Embryonic facial prominence (tissue), 1 donor: ENCODE measurements at regions not wholly inside any gene's neighbourhood (a gene's known extent, or its start where the extent isn't known, plus 50 kb on each side); places are given as distances from the start of the nearest gene placed in this dataset.
"Not testable (repeated sequence)": the region's sequence is repeated elsewhere in the genome, so short reads cannot be mapped to it uniquely, and the experiment has no call there.

Source experiments
- DNase-seq: peaks from one replicate; pipeline ENCODE4 v3.0.0-alpha.2; 2016; ENCODE audit errors: extremely low spot score

GRCh38 chr2:144780983-144781382 lies 261.1 kb upstream of the ZEB2 start:
- no peak for DNase-seq

DNA sequence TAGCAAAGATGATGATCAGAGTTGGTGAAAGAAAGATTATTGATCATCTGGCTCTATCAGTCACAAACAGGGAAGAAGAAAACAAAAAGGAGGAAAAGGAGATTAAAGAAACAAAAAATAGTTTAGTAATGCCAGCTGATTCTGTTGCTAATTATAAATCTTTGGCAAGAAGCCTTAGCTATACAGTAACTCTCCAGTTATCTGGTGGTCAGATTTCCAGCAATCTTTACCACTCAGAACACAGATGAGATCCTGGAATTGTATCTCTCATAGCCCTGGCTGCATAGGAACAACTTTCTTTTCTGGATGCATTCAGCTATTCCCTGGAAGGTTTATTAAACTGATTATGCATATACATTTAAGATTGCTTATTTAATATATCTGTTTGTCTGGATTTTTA lies 256.8 kb upstream of the ZEB2 start:
- DNase-seq: no peak

DNA sequence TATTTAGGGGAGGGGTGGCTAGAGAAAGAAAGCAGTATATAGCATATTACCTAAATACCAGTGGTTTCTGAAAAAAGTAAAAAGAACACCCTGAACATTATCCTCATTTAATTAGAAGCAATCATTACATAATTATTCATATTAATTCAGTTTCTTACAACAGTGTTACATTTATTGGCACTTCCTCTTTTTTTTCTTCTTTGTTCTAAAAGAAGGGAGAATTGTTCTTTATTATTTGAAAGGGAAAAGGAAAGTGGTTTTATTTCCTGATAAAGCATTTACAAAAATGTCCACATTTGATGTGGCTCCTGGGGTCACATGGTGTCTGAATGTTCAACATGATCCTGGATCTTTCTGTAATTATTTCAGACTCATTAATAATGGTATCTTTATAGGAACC lies 254.9 kb upstream of the ZEB2 start:
- no peak for DNase-seq

DNA sequence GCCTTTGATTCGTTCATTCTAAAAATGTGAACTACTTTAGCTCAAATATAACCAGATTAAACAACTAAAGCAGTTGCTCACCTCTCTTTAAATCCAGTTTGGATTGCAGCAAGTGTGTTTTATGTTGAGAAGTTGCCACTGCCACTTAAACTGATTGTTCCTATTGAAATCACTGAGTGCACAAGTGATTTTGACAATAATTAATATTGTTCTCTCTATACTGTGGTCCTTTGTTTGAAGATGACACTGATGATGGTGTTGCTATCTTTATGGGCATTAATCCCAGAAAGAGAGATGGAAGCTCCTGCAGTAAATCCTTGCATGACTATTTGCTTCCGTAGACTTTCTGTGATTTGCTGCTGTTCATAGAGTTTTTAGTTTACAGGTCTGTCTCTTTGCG lies 251.4 kb upstream of the ZEB2 start:
- no peak for DNase-seq

GRCh38 chr2:144770616-144771230 lies 250.8 kb upstream of the ZEB2 start:
- no peak for DNase-seq

DNA sequence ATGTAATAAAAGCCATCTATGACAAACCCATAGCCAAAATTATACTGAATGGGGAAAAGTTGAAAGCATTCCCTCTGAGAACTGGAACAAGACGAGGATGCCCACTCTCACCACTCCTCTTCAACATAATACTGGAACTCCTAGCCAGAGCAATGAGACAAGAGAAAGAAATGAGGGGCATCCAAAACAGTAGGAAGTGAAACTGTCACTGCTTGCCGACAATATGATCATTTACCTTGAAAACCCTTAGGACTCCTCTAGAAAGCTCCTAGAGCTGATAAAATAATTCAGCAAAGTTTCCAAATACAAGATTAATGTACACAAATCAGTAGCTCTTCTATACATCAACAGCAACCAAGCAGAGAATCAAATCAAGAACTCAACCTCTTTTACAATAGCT lies 241.0 kb upstream of the ZEB2 start:
- DNase-seq: not testable (repeated sequence)

GRCh38 chr2:144759746-144760145 lies 239.8 kb upstream of the ZEB2 start:
- no peak for DNase-seq

DNA sequence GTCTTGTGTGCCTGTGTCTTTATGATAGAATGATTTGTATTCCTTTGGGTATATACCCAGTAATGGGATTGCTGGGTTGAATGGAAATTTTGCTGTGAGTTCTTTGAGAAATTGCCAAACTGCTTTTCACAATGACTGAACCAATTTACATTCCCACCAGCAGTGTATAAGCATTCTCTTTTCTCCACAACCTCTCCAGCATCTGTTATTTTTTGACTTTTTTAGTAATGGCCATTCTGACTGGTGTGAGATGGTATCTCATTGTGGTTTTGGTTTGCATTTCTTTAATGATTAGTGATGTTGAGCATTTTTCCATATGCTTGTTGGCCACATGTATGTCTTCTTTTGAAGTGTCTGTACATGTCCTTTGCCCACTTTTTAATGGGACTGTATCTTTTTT lies 238.3 kb upstream of the ZEB2 start:
- not testable (repeated sequence) for DNase-seq

GRCh38 chr2:144753416-144753815 lies 233.5 kb upstream of the ZEB2 start:
- DNase-seq: no peak

DNA sequence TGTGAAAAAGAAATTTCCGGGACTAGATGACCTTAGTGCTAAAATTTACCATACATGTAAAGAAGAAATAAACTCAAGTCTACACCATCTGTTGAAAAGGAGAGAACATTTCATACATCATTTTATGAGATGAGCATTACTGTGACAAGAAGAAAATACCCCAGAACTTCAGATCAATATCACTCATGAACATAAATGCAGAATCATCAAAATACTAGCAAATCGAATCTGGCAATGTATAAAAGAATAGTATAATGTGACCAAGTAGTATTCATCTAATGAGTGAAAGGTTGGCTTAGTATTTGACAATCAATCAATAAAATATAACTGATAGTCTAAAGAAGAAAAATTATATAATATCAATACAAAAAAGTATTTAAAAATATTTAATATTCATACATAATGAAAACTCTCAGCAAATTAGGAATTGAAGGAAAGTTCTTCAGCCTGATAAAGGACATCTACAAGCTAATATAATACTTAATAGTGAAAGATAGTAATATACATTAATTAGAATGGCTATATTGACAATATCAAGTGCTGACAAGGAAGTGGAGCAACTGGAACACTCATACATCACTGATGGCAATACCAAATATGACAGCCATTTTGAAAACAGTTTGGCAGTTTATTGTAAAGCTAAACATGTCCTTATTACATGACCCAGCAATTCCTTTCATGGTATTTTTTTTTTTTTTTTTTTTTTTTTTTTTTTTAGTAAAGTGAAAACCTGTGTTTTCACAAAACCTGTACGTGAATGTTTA lies 231.4 kb upstream of the ZEB2 start:
- DNase-seq: no peak

GRCh38 chr2:144749188-144749587 lies 229.3 kb upstream of the ZEB2 start:
- no peak for DNase-seq

DNA sequence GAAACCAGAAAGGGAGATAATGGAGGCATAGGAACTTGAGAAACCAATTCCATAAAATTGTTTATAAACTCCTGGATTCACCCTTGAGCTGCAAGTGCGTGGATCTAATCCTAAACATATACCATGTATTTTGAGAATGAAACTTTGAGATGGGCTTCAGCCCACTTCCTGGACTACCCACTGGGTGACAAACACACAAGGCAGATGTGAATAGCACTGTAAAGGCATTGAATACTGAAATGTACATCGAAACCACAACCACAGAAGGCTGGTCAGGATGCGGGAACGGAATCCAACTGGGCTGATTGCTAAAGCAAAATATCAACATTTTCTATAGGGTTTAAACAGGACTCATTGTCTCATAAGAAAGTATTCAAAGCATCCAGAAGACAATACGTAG lies 228.5 kb upstream of the ZEB2 start:
- no peak for DNase-seq

- no peak for DNase-seq
Observed at GRCh38 chr2:144747571-144747970, 227.7 kb upstream of the ZEB2 start.

- no peak for DNase-seq
Observed at GRCh38 chr2:144745424-144745823, 225.5 kb upstream of the ZEB2 start.

GRCh38 chr2:144738749-144739148 lies 218.8 kb upstream of the ZEB2 start:
- DNase-seq: no peak

- no peak for DNase-seq
Observed at GRCh38 chr2:144730711-144731110, 210.8 kb upstream of the ZEB2 start.

GRCh38 chr2:144724460-144724859 lies 204.5 kb upstream of the ZEB2 start:
- not testable (repeated sequence) for DNase-seq

DNA sequence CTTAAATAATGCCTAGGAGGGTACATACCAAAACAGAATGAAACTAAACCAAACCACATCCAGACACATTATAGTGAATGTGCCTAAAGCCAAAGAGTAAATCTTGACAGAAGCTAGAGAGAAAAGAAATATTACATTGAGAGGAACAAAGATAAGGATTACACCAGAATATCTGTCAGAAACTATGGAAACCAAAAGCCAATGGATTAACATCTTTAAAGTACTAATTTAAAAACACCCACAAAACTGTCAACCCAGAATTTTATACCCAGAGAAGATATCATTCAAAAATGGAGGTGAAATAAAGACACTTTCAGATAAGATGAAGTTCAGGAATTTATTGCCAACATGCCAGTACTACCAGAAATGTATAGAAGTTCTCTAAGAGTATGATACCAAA lies 198.5 kb upstream of the ZEB2 start:
- no peak for DNase-seq

DNA sequence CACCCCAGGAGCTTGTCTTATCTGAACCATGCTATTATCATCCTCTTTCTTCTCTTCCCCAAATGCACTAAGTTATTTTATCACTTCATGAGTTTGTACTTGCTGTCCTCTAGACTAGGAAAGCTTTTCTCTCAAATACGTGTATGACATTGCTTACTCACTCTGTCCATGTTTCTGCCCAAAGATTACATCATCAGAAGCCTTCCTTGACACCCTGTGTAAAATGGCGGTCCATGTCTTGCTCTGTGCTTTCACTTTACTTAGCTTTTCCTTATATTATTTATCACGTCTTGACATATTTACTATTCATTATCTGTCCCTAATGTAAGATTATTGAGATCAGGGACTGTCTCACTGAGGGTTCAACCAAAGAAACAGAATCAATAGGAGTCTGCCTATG lies 196.1 kb upstream of the ZEB2 start:
- DNase-seq: no peak

DNA sequence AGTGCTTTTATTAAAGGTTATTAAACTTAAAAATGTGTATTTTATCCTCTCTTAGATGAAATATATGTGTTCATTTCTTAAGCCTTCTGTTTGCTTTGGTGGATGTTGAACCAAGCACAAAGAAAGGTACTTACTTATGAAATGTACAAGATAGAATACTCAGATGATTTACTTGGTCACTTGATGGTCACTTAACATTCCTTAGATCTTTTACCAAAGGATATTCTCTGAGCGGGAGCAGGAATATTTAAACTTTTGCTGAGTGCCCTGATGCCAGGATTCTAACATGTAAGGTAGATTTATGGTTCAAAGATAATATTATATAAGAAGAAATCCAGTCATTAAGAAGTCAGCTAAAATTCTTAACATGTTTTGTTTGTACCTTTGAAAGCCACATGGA lies 193.5 kb upstream of the ZEB2 start:
- no peak for DNase-seq

- no peak for DNase-seq
Observed at GRCh38 chr2:144712550-144712940, 192.6 kb upstream of the ZEB2 start.

GRCh38 chr2:144711630-144712549 lies 192.0 kb upstream of the ZEB2 start:
- DNase-seq: no peak

DNA sequence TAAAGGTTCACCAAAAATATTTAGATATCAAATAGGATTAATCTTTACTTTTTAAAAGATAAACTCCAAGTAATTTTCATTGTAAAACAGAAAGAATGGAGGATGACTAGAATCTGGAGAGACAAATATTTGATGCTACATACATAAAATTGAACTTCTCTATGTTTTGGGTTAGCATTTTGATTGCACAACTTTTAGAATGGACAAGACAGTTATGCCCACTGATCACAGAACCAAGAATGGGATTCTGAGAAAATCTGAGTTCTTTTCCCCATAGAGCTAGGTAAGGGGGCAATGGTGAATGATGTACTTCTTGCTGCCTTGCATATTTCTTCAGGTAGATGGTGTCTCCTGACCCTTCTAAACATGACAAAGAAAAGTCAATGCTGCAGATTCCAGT lies 191.2 kb upstream of the ZEB2 start:
- DNase-seq: no peak
